HEK293 (cell line): ENCODE measurements at regions not wholly inside any gene's neighbourhood (a gene's known extent, or its start where the extent isn't known, plus 50 kb on each side); places are given as distances from the start of the nearest gene placed in this dataset.

Source experiments
- CTCF ChIA-PET: fragments of 350-600 bp; formaldehyde crosslinking; extraction: SDS; loops from one replicate; lab custom pipeline; 2021; ENCODE audit warnings: antibody characterized with exemption; lab: Yijun Ruan, JAX
- POLR2A ChIA-PET: fragments of 300-600 bp; formaldehyde crosslinking; extraction: SDS; loops from one replicate; lab custom pipeline; 2020; ENCODE audit warnings: antibody characterized with exemption, inconsistent platforms; lab: Yijun Ruan, JAX
- H3K27ac ChIP-seq: fragments of 200-500 bp; sonication (Bioruptor generic); 2 replicates; pipeline ENCODE4 v1.5.1; 2014; ENCODE audit warnings: low read depth, low read length, control low read depth, inconsistent platforms; ENCODE audit errors: extremely low read depth
- H3K36me3 ChIP-seq, 2 experiments: fragments of 200-500 bp in 1 of 2; sonication (Bioruptor generic) in 1 of 2; 1 replicate in 1 of 2; 2 replicates in 1 of 2; pipeline ENCODE4 v1.5.1; 2014 to 2017; ENCODE audit warnings: inconsistent platforms in 2 of 2, low read length in 2 of 2; ENCODE audit not compliant: control insufficient read depth in 2 of 2, insufficient read depth in 1 of 2
- H3K4me1 ChIP-seq: fragments of 200-500 bp; sonication (Bioruptor generic); 2 replicates; pipeline ENCODE4 v1.5.1; 2014; ENCODE audit warnings: mild to moderate bottlenecking, low read length, inconsistent platforms; ENCODE audit not compliant: control insufficient read depth, insufficient read depth
- H3K4me3 ChIP-seq: 2 replicates; pipeline ENCODE4 v1.5.1; 2011; ENCODE audit warnings: low read depth, mild to moderate bottlenecking, control low read depth, low read length, moderate library complexity
- H3K9me3 ChIP-seq: fragments of 200-500 bp; sonication (Bioruptor generic); 2 replicates; pipeline ENCODE4 v1.5.1; 2014; ENCODE audit warnings: low read depth, low read length, inconsistent platforms; ENCODE audit not compliant: control insufficient read depth, insufficient read depth
- FEZF1 ChIP-seq: fragments of 450-650 bp; formaldehyde crosslinking; IDR thresholded peaks from 2 replicates; pipeline ENCODE4 v1.5.1; 2016; ENCODE audit warnings: missing biosample characterization, missing genetic modification characterization
- GLIS2 ChIP-seq: fragments of 450-650 bp; formaldehyde crosslinking; IDR thresholded peaks from 2 replicates; pipeline ENCODE4 v1.5.1; 2016; ENCODE audit warnings: missing biosample characterization, missing genetic modification characterization
- HOXA7 ChIP-seq: sonication (generic); formaldehyde crosslinking; IDR thresholded peaks from 2 replicates; pipeline ENCODE4 v1.8.1; 2022; ENCODE audit warnings: missing genetic modification reagents, borderline replicate concordance
- MEIS1 ChIP-seq: sonication (generic); formaldehyde crosslinking; IDR thresholded peaks from 2 replicates; pipeline ENCODE4 v1.8.1; 2022; ENCODE audit warnings: missing genetic modification reagents, mild to moderate bottlenecking, borderline replicate concordance
- RBAK ChIP-seq: fragments of 450-650 bp; formaldehyde crosslinking; IDR thresholded peaks from 2 replicates; pipeline ENCODE4 v1.5.1; 2016; ENCODE audit warnings: missing biosample characterization, missing genetic modification characterization
- TCF7L2 ChIP-seq: IDR thresholded peaks from 2 replicates; pipeline ENCODE4 v1.6.1; 2011; ENCODE audit warnings: low read depth, mild to moderate bottlenecking, inconsistent platforms, low read length, moderate library complexity, borderline replicate concordance
- ZEB2 ChIP-seq: fragments of 450-650 bp; formaldehyde crosslinking; IDR thresholded peaks from 2 replicates; pipeline ENCODE4 v1.5.1; 2016; ENCODE audit warnings: missing biosample characterization, missing genetic modification characterization
- ZFP41 ChIP-seq: fragments of 450-650 bp; formaldehyde crosslinking; IDR thresholded peaks from 2 replicates; pipeline ENCODE4 v1.5.1; 2016; ENCODE audit warnings: missing biosample characterization, missing genetic modification characterization, borderline replicate concordance
- ZNF2 ChIP-seq: fragments of 450-650 bp; formaldehyde crosslinking; IDR thresholded peaks from 2 replicates; pipeline ENCODE4 v1.5.1; 2016; ENCODE audit warnings: missing biosample characterization, missing genetic modification characterization
- ZNF274 ChIP-seq, 2 experiments: fragments of 200-500 bp in 1 of 2; fragments of 450-650 bp in 1 of 2; sonication (Bioruptor generic) in 1 of 2; formaldehyde crosslinking in 1 of 2; IDR thresholded peaks; 2 replicates each; pipeline versions ENCODE4 v1.5.1 to v1.6.1; 2014 to 2016; ENCODE audit warnings: borderline replicate concordance in 1 of 2, inconsistent platforms in 1 of 2, low read length in 1 of 2, missing biosample characterization in 1 of 2, missing genetic modification characterization in 1 of 2
- ZNF473 ChIP-seq: fragments of 450-650 bp; formaldehyde crosslinking; IDR thresholded peaks from 2 replicates; pipeline ENCODE4 v1.5.1; 2017; ENCODE audit warnings: missing biosample characterization, missing genetic modification characterization
- ZNF549 ChIP-seq: fragments of 450-650 bp; IDR thresholded peaks from 2 replicates; pipeline ENCODE4 v1.5.1; 2018; ENCODE audit warnings: missing biosample characterization, missing genetic modification characterization, mild to moderate bottlenecking, inconsistent platforms, moderate library complexity
- ZNF558 ChIP-seq: fragments of 450-650 bp; formaldehyde crosslinking; IDR thresholded peaks from 2 replicates; pipeline ENCODE4 v1.5.1; 2016; ENCODE audit warnings: missing biosample characterization, missing genetic modification characterization
- ZNF561 ChIP-seq: fragments of 450-650 bp; IDR thresholded peaks from 2 replicates; pipeline ENCODE4 v1.5.1; 2018; ENCODE audit warnings: missing biosample characterization, missing genetic modification characterization, borderline replicate concordance
- ZNF571 ChIP-seq: fragments of 450-650 bp; formaldehyde crosslinking; IDR thresholded peaks from 2 replicates; pipeline ENCODE4 v1.5.0; 2017; ENCODE audit warnings: missing biosample characterization, missing genetic modification characterization
- ZNF624 ChIP-seq: fragments of 450-650 bp; formaldehyde crosslinking; IDR thresholded peaks from 2 replicates; pipeline ENCODE4 v1.5.1; 2017; ENCODE audit warnings: missing biosample characterization, missing genetic modification characterization
- ZNF670 ChIP-seq: fragments of 450-650 bp; formaldehyde crosslinking; IDR thresholded peaks from 2 replicates; pipeline ENCODE4 v1.5.1; 2016; ENCODE audit warnings: missing biosample characterization, missing genetic modification characterization, low read depth
- ZNF704 ChIP-seq: fragments of 450-650 bp; formaldehyde crosslinking; IDR thresholded peaks from 2 replicates; pipeline ENCODE4 v1.5.1; 2016; ENCODE audit warnings: missing biosample characterization, missing genetic modification characterization
- ZNF747 ChIP-seq: fragments of 450-650 bp; formaldehyde crosslinking; IDR thresholded peaks from 2 replicates; pipeline ENCODE4 v1.5.1; 2016; ENCODE audit warnings: missing biosample characterization, missing genetic modification characterization
- ZSCAN5A ChIP-seq: fragments of 450-650 bp; formaldehyde crosslinking; IDR thresholded peaks from 2 replicates; pipeline ENCODE4 v1.5.1; 2016; ENCODE audit warnings: missing biosample characterization, missing genetic modification characterization
- TF ChIP-seq, protein P1 (sequence below): sonication (generic); formaldehyde crosslinking; IDR thresholded peaks from 2 replicates; pipeline ENCODE4 v1.8.1; 2022; ENCODE audit warnings: mild to moderate bottlenecking, moderate library complexity, missing genetic modification reagents

GRCh38 chr2:111219285-111219684, 98.6 kb downstream of the BCL2L11 start:
- ChIA-PET POLR2A (no interaction called here), CTCF (no interaction called here)
- H3K36me3 ChIP-seq, result no peaks in the 10 kb centered on the region
- H3K4me1 ChIP-seq, result no peaks in the 10 kb centered on the region
- no peak overlapping the region for H3K27ac ChIP-seq
- no peak overlapping the region for H3K4me3 ChIP-seq
- TF ChIP-seq ZFP41 (tag by site-specific recombination) (no peak), HOXA7 (no peak), ZNF473 (tag by site-specific recombination) (no peak), ZEB2 (no peak), ZNF558 (tag by site-specific recombination) (no peak), ZNF2 (tag by site-specific recombination) (no peak), ZNF274 (IDR thresholded peaks at IDR 0.05; ENCODE audit: low read length) (no peak), ZNF274 (tag by site-specific recombination; IDR thresholded peaks at IDR 0.05; ENCODE audit: borderline replicate concordance) (no peak)
- no peaks in the 10 kb centered on the region for H3K9me3 ChIP-seq

DNA sequence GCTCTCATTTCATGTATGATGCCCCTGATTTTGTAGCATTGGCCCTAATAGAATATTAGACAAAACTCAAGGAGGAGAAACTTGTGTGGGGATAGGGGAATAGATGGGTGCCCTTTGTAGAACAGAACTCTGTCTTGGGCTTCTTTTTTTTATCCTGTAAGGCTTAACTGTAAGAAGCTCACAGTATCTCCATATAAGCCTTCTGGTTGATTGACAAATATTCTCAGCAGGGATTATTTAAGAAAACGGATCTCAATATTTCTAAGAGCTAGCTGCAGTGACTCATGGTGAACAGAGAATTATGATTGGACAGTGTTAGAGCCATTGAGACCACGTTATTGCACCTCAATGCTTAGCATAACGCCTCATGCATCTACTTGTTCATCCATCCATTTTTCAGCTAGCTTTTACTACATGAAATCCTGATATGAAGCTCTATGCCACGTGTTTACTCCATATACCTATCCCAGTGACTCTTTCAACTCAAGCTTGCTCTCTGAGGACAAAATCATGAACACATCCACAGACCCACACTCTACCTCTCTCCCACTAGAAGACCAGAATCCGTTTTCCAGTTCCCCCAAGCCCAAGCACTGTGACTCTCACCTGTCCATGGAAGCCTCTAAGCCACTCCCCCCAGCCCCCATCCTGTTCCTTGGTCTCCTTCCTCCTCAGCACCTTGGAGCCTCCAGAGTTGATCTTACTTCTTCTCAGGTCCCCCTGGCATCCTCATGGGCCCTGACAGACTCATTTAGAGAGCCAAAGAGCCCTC, 99.2 kb downstream of the BCL2L11 start:
- Histone ChIP-seq H3K36me3 (no peaks in the 10 kb centered on the region), H3K9me3 (no peaks in the 10 kb centered on the region), H3K4me3 (no peak overlapping the region), H3K27ac (no peak overlapping the region), H3K4me1 (no peaks in the 10 kb centered on the region)
- TF ChIP-seq RBAK (no peak), MEIS1 (CRISPR knock-in tag) (no peak), ZNF747 (tag by site-specific recombination) (no peak), ZNF571 (tag by site-specific recombination) (no peak), ZNF561 (tag by site-specific recombination) (no peak), ZNF624 (tag by site-specific recombination) (no peak), FEZF1 (tag by site-specific recombination) (no peak), ZNF704 (tag by site-specific recombination) (no peak), ZSCAN5A (tag by site-specific recombination) (no peak), GLIS2 (tag by site-specific recombination) (no peak), ZNF549 (tag by site-specific recombination) (no peak), ZNF670 (tag by site-specific recombination) (no peak), TCF7L2 (no peak)
- TF ChIP-seq, protein P1, sequence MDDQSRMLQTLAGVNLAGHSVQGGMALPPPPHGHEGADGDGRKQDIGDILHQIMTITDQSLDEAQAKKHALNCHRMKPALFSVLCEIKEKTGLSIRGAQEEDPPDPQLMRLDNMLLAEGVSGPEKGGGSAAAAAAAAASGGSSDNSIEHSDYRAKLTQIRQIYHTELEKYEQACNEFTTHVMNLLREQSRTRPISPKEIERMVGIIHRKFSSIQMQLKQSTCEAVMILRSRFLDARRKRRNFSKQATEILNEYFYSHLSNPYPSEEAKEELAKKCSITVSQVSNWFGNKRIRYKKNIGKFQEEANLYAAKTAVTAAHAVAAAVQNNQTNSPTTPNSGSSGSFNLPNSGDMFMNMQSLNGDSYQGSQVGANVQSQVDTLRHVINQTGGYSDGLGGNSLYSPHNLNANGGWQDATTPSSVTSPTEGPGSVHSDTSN (CRISPR knock-in tag), result no peak
- CTCF ChIA-PET, result no interaction called here
- POLR2A ChIA-PET, result no interaction called here
